Thyroid gland (tissue), 4 donors: ENCODE measurements at regions not wholly inside any gene's neighbourhood (a gene's known extent, or its start where the extent isn't known, plus 50 kb on each side); places are given as distances from the start of the nearest gene placed in this dataset.

Experiments used
- POLR2A ChIP-seq, 2 donors: fragments of 450-650 bp; IDR thresholded peaks; one replicate each; pipeline ENCODE4 v1.6.1; 2017; ENCODE audit warnings: antibody characterized with exemption in 2 of 2, mild to moderate bottlenecking in 2 of 2, moderate library complexity in 1 of 2
- TF ChIP-seq, protein P1 (sequence below), 6 experiments: fragments of 200-600 bp in 3 of 6; fragments of 450-650 bp in 3 of 6; sonication (generic) in 3 of 6; IDR thresholded peaks; one replicate each; pipeline ENCODE4 v1.5.1; 2016 to 2019; ENCODE audit warnings: antibody characterized with exemption in 6 of 6, mild to moderate bottlenecking in 2 of 6, inconsistent platforms in 1 of 6, moderate library complexity in 1 of 6

GRCh38 chr2:187136646-187137045 lies 287.7 kb upstream of the ZSWIM2 start:
- TF ChIP-seq, protein P1, sequence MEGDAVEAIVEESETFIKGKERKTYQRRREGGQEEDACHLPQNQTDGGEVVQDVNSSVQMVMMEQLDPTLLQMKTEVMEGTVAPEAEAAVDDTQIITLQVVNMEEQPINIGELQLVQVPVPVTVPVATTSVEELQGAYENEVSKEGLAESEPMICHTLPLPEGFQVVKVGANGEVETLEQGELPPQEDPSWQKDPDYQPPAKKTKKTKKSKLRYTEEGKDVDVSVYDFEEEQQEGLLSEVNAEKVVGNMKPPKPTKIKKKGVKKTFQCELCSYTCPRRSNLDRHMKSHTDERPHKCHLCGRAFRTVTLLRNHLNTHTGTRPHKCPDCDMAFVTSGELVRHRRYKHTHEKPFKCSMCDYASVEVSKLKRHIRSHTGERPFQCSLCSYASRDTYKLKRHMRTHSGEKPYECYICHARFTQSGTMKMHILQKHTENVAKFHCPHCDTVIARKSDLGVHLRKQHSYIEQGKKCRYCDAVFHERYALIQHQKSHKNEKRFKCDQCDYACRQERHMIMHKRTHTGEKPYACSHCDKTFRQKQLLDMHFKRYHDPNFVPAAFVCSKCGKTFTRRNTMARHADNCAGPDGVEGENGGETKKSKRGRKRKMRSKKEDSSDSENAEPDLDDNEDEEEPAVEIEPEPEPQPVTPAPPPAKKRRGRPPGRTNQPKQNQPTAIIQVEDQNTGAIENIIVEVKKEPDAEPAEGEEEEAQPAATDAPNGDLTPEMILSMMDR (IDR thresholded peaks at IDR 0.05): no peak
- no peak for TF ChIP-seq POLR2A (IDR thresholded peaks at IDR 0.05)
